ENCODE measurements at regions not wholly inside any gene's neighbourhood (a gene's known extent, or its start where the extent isn't known, plus 50 kb on each side); places are given as distances from the start of the nearest gene placed in this dataset.

DNA sequence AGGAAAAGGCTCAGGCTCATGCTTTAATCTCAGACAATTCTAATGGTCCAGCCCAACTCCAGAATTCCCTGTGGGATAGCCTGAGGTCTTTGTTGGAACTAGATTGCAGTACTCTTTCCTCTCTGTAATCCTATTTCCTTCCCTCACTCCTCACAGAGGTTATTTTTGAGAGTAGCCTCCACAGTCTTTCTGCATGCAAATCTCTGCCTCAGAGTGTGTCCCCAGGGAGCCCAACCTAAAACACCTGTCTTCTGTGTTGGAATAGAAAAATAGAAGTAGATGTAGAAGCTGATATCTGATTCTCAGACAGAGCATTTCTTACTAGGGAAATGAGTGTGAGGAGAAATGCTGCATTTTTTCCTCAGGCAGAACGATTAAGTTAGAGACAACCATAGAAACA lies 915.5 kb upstream of the EPHA5 start:
- Histone ChIP-seq H3K4me3 (no peak overlapping the region), H3K4me1 (no peaks in the 10 kb centered on the region), H3K27ac (no peak overlapping the region), H3K27me3 (no peaks in the 10 kb centered on the region), H3K9me3 (no peaks in the 10 kb centered on the region), H3K36me3 (no peaks in the 10 kb centered on the region)
- DNase-seq, result no peak
- intact Hi-C loops (cut with DNase I; ENCODE audit: low total_unique reads), result no loop called here
- TF ChIP-seq, protein P1, sequence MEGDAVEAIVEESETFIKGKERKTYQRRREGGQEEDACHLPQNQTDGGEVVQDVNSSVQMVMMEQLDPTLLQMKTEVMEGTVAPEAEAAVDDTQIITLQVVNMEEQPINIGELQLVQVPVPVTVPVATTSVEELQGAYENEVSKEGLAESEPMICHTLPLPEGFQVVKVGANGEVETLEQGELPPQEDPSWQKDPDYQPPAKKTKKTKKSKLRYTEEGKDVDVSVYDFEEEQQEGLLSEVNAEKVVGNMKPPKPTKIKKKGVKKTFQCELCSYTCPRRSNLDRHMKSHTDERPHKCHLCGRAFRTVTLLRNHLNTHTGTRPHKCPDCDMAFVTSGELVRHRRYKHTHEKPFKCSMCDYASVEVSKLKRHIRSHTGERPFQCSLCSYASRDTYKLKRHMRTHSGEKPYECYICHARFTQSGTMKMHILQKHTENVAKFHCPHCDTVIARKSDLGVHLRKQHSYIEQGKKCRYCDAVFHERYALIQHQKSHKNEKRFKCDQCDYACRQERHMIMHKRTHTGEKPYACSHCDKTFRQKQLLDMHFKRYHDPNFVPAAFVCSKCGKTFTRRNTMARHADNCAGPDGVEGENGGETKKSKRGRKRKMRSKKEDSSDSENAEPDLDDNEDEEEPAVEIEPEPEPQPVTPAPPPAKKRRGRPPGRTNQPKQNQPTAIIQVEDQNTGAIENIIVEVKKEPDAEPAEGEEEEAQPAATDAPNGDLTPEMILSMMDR (IDR thresholded peaks at IDR 0.05), result no peak

DNA sequence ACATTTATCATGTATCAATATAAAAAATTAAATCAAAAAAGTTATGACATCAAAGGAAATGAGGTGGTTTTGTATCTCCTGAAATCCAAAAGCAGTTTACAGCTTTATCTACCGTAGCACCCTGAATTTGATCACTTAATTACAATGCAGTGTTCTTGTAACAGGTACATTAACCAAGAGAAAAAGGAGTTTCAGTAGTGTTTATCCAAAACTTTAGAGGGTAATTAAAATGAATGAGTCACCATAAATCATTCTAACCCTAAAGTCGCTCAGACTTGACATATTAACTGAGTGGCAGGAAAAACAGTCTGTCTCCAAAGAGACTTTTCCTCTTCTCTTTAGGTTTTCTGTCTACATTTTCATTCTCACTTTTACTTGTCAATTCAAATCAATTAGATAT lies 907.6 kb upstream of the EPHA5 start:
- Histone ChIP-seq H3K27me3 (no peaks in the 10 kb centered on the region), H3K4me1 (peaks cover 0 to 5% (median 3%) of the 10 kb centered on the region in 4 donors), H3K36me3 (no peaks in the 10 kb centered on the region), H3K27ac (no peak overlapping the region), H3K9me3 (no peaks in the 10 kb centered on the region), H3K4me3 (no peak overlapping the region)
- TF ChIP-seq, protein P1 (IDR thresholded peaks at IDR 0.05), result no peak
- intact Hi-C loops (cut with DNase I; ENCODE audit: low total_unique reads), result no loop called here
- DNase-seq, result no peak

DNA sequence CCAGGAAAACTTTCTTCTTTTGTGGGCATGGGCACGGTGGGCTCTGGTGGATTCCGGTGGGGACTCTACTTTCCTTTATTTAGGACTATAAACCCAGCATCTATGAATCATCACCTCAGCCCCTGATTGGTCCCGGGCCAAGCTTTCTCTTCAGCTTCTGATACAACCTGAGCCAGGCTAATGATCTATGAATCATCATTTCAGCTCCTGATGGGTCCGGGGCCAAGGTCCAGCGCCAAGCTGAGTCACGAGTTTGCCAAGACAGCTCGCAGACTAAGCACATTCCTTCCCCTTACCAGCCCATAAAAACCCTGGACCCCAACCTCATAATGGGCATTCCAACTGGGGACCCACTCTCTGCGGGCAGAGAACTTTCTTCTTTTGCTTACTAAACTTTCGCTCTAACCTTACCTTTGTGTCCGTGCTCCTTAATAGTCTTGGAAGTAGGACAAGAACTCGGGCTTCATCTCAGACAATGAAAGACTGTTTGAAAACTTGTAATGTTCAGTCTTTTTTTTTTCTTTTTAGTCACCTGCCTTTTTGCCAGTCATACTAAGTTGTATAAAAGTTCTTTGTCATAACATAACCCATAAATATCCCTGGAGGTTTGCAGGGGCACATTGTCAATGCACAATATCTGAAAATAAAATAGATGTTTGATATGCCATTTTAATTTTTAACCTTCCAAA lies 904.9 kb upstream of the EPHA5 start:
- Histone ChIP-seq H3K4me1 (peaks cover 0 to 5% (median 3%) of the 10 kb centered on the region in 4 donors), H3K36me3 (no peaks in the 10 kb centered on the region), H3K27ac (no peak overlapping the region), H3K27me3 (no peaks in the 10 kb centered on the region), H3K9me3 (no peaks in the 10 kb centered on the region), H3K4me3 (no peak overlapping the region)
- intact Hi-C loops (cut with DNase I; ENCODE audit: low total_unique reads), result no loop called here
- TF ChIP-seq, protein P1 (IDR thresholded peaks at IDR 0.05), result no peak
- DNase-seq, result no peak

DNA sequence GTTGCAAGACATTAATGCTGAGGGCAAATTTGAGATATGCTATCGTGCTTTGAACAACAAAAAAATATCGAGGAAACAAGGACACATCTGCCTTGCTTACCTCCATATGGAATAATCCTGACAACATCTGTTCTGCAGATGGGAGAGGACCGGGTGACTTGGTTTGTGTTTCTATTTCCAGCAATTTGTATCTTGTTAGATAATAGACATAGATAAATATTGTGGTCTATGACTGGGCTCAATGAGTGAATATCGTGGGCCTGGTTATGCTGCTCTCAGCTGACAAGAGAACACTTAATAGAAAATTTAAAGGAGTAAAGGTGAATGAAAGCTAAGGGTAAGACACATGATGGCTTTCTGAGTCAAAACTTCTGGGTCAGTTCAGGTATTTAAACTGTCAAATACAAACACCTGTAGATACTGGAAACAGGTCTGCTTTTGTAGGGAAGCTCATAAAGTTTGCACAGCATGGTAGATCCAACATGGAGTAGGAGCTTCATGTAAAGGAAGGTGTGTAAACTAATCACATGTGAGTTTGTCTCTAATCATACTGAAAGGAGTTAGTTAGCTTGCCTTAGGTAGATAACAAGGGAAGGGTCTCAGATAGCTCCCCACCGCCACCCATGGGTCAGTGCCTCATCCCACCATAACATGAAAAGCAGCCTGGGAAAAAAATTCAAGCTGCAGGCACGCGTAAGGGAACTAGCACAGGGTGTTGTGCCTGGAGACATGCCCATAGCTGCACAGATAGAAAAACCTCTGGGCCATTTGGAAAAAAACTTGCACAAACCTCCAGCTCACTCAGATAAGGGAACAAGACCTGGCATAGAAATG lies 904.1 kb upstream of the EPHA5 start:
- Histone ChIP-seq H3K4me1 (peaks cover 0 to 5% (median 3%) of the 10 kb centered on the region in 4 donors), H3K9me3 (no peaks in the 10 kb centered on the region), H3K27ac (no peak overlapping the region), H3K27me3 (no peaks in the 10 kb centered on the region), H3K36me3 (no peaks in the 10 kb centered on the region), H3K4me3 (no peak overlapping the region)
- intact Hi-C loops (cut with DNase I; ENCODE audit: low total_unique reads), result no loop called here
- TF ChIP-seq, protein P1 (IDR thresholded peaks at IDR 0.05), result no peak
- DNase-seq, result no peak

DNA sequence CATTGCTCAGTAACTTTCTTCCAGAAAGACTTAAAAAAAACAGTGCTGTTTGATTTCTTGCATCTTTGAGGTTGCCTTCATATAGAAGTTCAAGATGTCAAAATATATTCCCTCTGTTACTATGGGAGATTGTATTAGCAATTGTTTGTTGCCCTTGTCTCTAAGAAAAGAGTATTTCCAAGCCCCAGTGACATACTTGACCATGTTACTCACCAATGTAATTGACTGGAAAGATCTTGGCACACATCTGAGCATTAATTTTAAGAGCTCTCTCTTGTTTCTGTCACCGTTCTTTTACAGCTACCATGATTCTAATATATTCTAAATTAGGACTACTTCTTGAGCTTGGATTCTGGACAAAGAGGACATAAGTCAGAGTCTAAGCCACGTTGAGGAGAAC lies 902.7 kb upstream of the EPHA5 start:
- Histone ChIP-seq H3K4me1 (peaks cover 0 to 5% (median 3%) of the 10 kb centered on the region in 4 donors), H3K27ac (no peak overlapping the region), H3K27me3 (no peaks in the 10 kb centered on the region), H3K4me3 (no peak overlapping the region), H3K36me3 (no peaks in the 10 kb centered on the region), H3K9me3 (no peaks in the 10 kb centered on the region)
- intact Hi-C loops (cut with DNase I; ENCODE audit: low total_unique reads), result no loop called here
- TF ChIP-seq, protein P1 (IDR thresholded peaks at IDR 0.05), result no peak
- no peak for DNase-seq
